OCI-LY3 (cell line): ENCODE measurements at regions not wholly inside any gene's neighbourhood (a gene's known extent, or its start where the extent isn't known, plus 50 kb on each side); places are given as distances from the start of the nearest gene placed in this dataset.

Experiments used
- CTCF ChIP-seq: fragments of 200-600, 300-600 bp; sonication (generic); IDR thresholded peaks from 2 replicates; pipeline ENCODE4 v1.5.1; 2014; ENCODE audit warnings: antibody characterized with exemption, low read length, low read depth
- EZH2phosphoT487 ChIP-seq: fragments of 200-600 bp; shearing (Covaris generic); IDR thresholded peaks from 2 replicates; pipeline ENCODE4 v1.6.1; 2018; ENCODE audit warnings: antibody characterized with exemption, mixed run types, low read depth

GRCh38 chr14:105843444-105844046, 317.2 kb downstream of the TMEM121 start:
- TF ChIP-seq CTCF (no peak), EZH2phosphoT487 (no peak)
